Kidney (tissue), 13 donors: ENCODE measurements at regions not wholly inside any gene's neighbourhood (a gene's known extent, or its start where the extent isn't known, plus 50 kb on each side); places are given as distances from the start of the nearest gene placed in this dataset.

Experiments
- DNase-seq, 5 donors: peaks; one replicate each; pipeline ENCODE4 v3.0.0-alpha.2; 2013 to 2020
- FAIRE-seq: peaks from 2 replicates; lab custom pipeline; 2012; peaks lifted over from hg19 to GRCh38; lab: Jason Lieb, UNC
- H3K27ac ChIP-seq, 2 donors: one replicate each; pipeline ENCODE4 v1.7.0; 2013; ENCODE audit warnings: low read depth in 2 of 2, low read length in 2 of 2, inconsistent platforms in 1 of 2
- H3K27me3 ChIP-seq: one replicate; pipeline ENCODE4 v1.7.1; 2013; ENCODE audit warnings: low read length, inconsistent platforms; ENCODE audit not compliant: control insufficient read depth, insufficient read depth
- H3K36me3 ChIP-seq, 3 donors: one replicate each; pipeline versions ENCODE4 v1.7.0 to v1.7.1; 2013; ENCODE audit warnings: low read length in 3 of 3, control low read depth in 1 of 3, inconsistent platforms in 1 of 3; ENCODE audit not compliant: insufficient read depth in 3 of 3, control insufficient read depth in 2 of 3
- H3K4me1 ChIP-seq, 3 donors: one replicate each; pipeline versions ENCODE4 v1.7.0 to v1.7.1; 2013; ENCODE audit warnings: low read length in 3 of 3, inconsistent platforms in 1 of 3, low read depth in 1 of 3; ENCODE audit not compliant: control insufficient read depth in 2 of 3, insufficient read depth in 2 of 3
- H3K4me3 ChIP-seq, 3 donors: one replicate each; pipeline versions ENCODE4 v1.7.0 to v1.8.1; 2013; ENCODE audit warnings: low read length in 3 of 3, control low read depth in 1 of 3, inconsistent platforms in 1 of 3
- H3K9ac ChIP-seq, 3 donors: one replicate each; pipeline versions ENCODE4 v1.7.0 to v1.7.1; 2013; ENCODE audit warnings: low read length in 3 of 3, control low read depth in 1 of 3, inconsistent platforms in 1 of 3
- H3K9me3 ChIP-seq, 3 donors: one replicate each; pipeline versions ENCODE4 v1.7.0 to v1.7.1; 2013; ENCODE audit warnings: low read length in 3 of 3, control low read depth in 1 of 3, inconsistent platforms in 1 of 3; ENCODE audit not compliant: control insufficient read depth in 2 of 3, insufficient read depth in 1 of 3
- CTCF ChIP-seq: IDR thresholded peaks from 3 replicates; pipeline ENCODE4 v1.5.1; 2012; ENCODE audit warnings: mild to moderate bottlenecking, moderate library complexity, borderline replicate concordance; ENCODE audit not compliant: insufficient read depth; ENCODE audit errors: extremely low read depth
- intact Hi-C: fragments of 100-400 bp; cut with DNase I; formaldehyde crosslinking; loops from one replicate; pipeline ENCODE4 v1.11.1; 2022
- donor health status: control.
- donor health status: control.
- donor health status: control.
- donor health status: control.
- donor health status: control.
- donor health status: DM: yes; HTN: yes; CAD: no.
- donor health status: Normal renal cell carcinoma (clear cell type).

- TF ChIP-seq CTCF = no peak
- no peak for FAIRE-seq
- H3K27ac ChIP-seq = no peak overlapping the region
- H3K27me3 ChIP-seq = no peaks in the 10 kb centered on the region
- H3K9ac ChIP-seq = no peak overlapping the region
- no peaks in the 10 kb centered on the region for H3K36me3 ChIP-seq
- intact Hi-C loops = no loop called here
- H3K4me1 ChIP-seq = peaks cover 0 to 11% (median 10%) of the 10 kb centered on the region in 3 donors
- H3K9me3 ChIP-seq = no peaks in the 10 kb centered on the region
- no peak overlapping the region for H3K4me3 ChIP-seq
- no peak for DNase-seq
These were observed 459.6 kb downstream of the SHQ1 start for GRCh38 chr3:72388644-72389043.

- peaks cover 0 to 17% (median 15%) of the 10 kb centered on the region in 3 donors for H3K4me1 ChIP-seq
These were observed 460.1 kb downstream of the SHQ1 start for GRCh38 chr3:72388117-72388516.

GRCh38 chr3:72386327-72387000 lies 461.8 kb downstream of the SHQ1 start:
- intact Hi-C loops = no loop called here
- DNase-seq (no peak), FAIRE-seq (no peak)
- Histone ChIP-seq H3K9me3 (no peaks in the 10 kb centered on the region), H3K27ac (no peak overlapping the region), H3K9ac (no peak overlapping the region), H3K36me3 (no peaks in the 10 kb centered on the region), H3K27me3 (no peaks in the 10 kb centered on the region), H3K4me1 (peaks cover 0 to 22% (median 15%) of the 10 kb centered on the region in 3 donors), H3K4me3 (no peak overlapping the region)
- TF ChIP-seq CTCF = no peak

More at GRCh38 chr3:72388117-72388516, 460.1 kb downstream of the SHQ1 start:
- Histone ChIP-seq H3K4me3 (no peak overlapping the region), H3K27me3 (no peaks in the 10 kb centered on the region), H3K9me3 (no peaks in the 10 kb centered on the region), H3K36me3 (no peaks in the 10 kb centered on the region), H3K27ac (no peak overlapping the region), H3K9ac (no peak overlapping the region)
- intact Hi-C loops = no loop called here
- DNase-seq = no peak
- TF ChIP-seq CTCF = no peak
- FAIRE-seq = no peak
